HG03575 (cell line): ENCODE measurements at regions not wholly inside any gene's neighbourhood (a gene's known extent, or its start where the extent isn't known, plus 50 kb on each side); places are given as distances from the start of the nearest gene placed in this dataset.

Source experiments
- ATAC-seq: cut with Tn5 transposase; IDR thresholded peaks from one replicate; pipeline ENCODE4 v1.9.1; 2021; ENCODE audit not compliant: unreplicated experiment, insufficient number of reproducible peaks, low FRiP score; ENCODE audit errors: extremely low read depth

- no peak for ATAC-seq
Observed at GRCh38 chr17:68710035-68710780, 109.0 kb upstream of the FAM20A start.

DNA sequence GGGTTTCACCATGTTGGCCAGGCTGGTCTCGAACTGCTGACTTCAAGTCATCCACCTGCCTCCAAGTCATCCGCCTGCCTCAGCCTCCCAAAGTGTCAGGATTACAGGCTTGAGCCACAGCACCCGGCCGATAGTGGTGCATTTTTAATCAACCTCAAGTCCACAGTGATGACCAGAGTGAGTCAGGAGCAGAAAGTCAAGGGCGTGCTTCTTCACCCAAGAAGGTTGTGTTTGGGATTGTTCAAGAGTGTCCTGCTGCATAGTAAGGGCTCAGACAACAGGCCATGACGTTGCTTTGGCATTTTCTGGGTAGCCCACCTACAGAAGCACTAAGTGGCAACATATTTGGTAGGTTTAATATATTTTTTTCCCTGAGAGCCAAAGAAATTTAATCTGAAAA, 108.3 kb upstream of the FAM20A start:
- no peak for ATAC-seq

GRCh38 chr17:68707031-68707430, 105.9 kb upstream of the FAM20A start:
- no peak for ATAC-seq

- ATAC-seq, result no peak
Observed at GRCh38 chr17:68706356-68706920, 105.3 kb upstream of the FAM20A start.

DNA sequence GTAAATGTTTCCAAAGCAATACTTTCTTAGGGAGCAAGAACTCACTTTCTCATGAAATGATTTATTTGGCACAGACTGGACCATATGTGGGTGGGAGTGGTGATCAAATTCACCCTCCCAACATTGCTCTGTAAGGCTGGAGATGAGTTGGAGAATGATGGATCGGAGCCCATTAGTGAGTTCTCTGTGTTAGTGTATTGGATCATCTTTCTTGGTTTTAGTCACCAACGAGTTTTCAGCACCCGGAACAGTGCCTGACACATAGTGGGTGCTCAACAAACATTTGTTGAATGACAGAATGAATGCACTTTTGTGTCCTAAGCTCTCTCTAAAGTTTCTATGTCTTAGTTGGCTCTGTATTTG, 104.5 kb upstream of the FAM20A start:
- no peak for ATAC-seq

DNA sequence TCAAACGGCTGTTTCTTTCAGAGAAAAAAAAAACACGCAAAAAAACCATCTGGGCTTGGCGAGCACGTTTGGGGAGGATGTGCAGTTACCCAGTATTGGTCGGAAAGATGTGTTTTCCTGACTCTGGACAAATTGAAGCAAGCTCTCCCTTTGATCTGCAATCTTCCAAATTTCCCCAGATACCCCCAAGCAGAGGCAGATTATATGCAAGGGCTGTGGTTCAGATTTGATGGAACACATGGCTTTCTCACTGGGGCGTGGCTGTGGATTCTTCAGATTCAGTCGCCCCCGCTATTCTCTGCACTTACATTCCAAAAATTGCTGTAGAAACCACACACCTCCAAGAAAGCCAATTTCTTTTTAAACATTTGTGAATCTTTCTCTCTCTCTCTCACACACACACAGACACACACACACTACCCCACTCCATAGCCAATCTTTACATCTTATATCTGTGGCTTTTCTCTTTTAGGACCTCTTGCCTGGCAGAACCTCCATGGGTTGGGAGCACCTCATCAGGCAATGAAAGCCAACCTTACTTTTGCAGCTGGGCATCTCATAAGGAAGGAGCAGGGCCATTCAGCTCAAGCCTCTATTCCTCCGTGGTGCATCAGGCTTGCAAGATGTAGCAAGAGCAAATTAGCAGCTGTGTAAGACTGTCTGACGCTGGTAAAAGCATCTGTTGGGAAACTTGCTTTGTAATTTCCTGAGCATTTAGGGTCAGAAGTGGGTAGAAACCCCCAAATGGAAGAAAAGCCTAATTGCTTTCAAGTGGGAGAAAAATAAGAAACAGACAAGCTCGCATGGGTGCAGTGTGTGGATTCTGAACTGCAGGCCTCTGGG, 103.9 kb upstream of the FAM20A start:
- no peak for ATAC-seq

- no peak for ATAC-seq
Observed at GRCh38 chr17:68701046-68701445, 99.9 kb upstream of the FAM20A start.

DNA sequence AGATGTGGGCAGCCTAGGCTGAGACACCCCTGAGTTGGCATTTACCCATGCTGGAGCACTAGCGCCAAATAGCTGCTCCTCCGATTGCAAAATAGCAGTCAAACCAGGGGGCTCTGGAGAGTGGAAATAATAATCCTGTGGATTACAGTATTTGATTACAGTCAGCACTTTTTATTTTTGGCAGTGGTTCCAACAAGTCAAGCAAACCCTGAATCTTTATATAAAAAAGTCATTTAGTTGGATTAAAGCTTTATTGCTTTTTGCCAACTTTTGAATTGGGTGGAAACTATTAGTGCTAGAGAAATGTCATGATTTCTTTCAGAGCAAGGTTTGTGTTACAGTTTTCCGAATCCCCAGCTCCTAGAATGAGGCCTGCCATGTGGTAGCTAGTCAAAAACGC, 99.3 kb upstream of the FAM20A start:
- ATAC-seq, result no peak

DNA sequence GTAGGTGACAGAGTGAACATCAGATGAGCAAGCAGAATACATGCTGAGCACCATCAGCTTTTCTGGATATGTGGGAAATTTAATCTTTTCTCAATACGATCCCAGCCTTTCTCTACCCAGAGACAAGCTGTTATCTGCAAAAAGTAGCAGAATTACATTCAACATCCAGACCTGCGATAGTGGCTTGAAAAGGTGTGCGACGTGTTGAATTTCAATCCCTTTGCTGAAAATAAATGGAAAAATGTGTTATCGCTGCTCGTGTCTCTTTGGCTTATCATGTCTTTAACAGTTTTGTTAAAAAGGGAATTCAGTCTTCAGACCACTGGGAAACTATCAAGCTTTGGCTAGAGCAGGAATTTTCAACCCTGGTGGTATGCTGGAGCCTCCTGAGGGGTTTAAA, 98.8 kb upstream of the FAM20A start:
- no peak for ATAC-seq

DNA sequence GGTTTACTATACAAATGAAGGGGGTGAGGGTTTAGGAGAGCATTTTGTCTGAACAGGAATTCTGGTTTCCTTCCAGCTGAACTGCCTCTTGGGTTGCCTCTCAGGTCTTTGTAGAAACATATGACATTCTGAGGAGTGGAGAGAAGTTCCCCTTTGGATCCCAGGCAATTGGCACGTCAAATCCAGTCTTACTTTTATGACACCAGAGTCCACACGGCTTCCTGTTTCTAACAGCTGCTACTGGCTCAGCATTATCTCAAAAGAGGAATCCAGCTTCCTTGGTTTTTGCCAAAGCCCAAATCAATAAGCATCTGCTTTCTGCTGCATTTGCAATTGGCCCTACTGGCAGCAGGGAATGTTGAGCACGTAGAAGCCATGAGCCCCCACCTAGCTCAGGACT, 97.6 kb upstream of the FAM20A start:
- ATAC-seq, result no peak

DNA sequence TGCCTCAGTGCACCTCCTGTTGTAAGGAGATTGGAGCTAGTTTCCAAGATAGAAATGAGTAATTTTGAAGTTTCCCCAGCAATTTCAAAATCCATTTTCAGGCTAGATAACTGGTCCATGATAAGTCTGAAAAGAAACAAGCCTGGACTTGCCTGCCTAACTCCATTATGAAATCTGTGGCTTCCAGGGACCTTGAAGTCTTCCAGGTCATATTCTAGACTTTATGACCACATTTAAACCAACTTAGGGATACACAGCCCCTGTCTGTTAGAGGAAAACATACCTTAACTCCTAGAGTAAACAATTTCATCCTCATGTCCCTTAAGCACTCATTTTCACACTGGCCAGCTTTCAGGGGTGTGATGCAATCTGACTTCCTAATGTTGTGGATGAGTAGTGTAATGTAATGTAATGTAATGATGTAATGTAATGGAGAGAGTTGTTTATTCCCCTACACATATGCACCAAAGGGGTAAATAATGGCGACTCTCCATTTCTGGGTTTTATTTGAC, 96.7 kb upstream of the FAM20A start:
- ATAC-seq, result no peak

- ATAC-seq, result no peak
Observed at GRCh38 chr17:68695659-68696058, 94.5 kb upstream of the FAM20A start.

GRCh38 chr17:68694791-68695485, 93.8 kb upstream of the FAM20A start:
- ATAC-seq, result no peak

DNA sequence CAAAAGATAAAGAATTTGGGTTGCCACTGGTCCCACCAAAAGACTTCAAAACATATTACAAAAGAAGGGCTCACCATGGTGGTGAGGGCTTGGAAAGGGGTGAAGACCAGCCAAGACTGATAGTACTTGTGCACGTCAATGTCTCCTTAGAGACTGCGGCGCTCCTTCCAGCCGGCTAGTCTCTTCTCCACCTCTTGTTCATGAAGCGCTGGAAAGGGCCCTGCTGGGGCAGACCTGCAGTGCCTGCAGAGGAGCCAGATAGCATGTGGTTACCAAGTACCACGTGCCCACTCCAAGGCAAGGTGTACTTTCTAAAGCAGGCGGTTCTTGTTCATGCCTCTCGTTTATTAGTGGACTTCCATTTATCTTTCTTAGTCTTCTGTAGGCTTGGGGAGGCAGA, 92.7 kb upstream of the FAM20A start:
- no peak for ATAC-seq

- no peak for ATAC-seq
Observed at GRCh38 chr17:68693466-68693865, 92.3 kb upstream of the FAM20A start.

DNA sequence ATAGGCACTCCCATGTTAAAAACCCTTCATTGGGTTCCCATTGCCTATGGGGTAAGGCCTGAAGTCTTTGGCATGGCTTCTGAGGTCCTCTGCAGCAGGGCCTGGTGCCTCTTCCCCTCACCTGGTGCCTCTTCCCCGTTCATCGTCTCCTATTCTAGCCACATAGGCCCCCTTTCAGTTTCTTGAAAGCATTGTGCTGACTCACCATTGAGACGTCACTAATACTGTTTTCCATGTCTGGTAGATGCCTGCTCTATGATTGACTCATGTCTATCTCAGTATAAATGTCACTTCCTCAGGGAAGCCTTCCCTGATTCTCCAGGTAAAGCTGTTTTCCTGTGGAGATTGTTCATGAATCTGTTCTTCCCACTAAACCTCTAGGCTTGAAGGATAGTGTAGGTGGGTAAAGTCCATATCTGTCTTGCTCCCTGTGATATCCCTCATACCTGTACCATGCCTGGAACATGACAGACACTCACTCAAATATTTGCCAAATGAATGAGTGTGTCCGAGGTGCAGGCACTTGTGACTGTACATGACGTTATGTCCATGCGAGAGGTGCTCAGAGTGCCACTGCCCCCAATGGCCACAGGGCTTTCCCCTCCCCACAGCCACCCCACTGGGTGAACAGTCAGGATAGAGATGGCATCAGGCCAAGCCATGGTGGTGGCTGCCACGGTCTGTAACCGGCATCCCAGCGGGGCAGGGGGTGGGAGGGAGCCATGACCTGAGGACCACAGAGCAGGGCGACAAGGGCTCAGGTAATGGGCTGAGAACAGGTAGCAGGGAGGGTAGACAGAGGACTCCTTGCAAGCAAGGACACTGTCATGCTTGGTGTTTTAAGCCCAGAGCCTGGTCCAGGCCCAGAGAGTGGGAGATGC, 85.2 kb upstream of the FAM20A start:
- ATAC-seq, result no peak

DNA sequence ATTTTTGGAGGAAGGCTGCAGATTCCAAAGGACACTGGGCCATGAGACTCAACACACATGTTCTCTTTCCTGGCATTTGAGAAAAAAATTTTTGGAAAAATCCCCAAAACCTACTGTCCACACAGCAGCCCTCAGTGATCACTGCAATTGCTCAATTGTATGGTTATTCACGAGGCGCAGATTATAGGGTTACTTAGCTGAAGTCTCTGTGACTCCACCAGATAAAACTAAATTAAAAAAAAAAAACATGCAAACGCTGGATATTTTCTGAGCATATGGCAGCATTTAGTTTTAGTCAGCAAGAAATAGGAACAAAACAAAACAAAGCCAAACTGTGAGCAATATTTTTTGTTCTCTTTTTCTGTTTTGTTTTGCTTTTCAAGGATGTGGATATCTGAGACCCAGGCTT, 83.8 kb upstream of the FAM20A start:
- no peak for ATAC-seq

- no peak for ATAC-seq
Observed at GRCh38 chr17:68682903-68683302, 81.7 kb upstream of the FAM20A start.

DNA sequence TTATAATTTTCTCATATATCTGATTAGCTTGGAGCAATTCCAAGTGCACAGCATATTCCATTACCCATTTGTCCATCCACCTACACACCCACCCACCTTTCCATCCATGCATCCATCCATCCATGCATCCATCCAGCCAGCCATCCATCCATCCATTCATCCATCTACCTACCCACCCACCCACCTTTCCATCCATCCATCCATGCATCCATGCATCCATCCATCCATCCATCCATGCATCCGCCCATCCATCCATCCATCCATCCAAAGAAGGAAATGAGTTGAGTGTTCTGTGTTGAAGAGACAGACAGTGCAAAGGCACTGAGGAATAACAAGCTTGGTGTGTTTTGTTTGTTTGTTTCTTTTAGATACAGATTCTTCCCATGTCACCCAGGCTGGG, 78.7 kb upstream of the FAM20A start:
- ATAC-seq, result no peak
